ENCODE measurements at regions not wholly inside any gene's neighbourhood (a gene's known extent, or its start where the extent isn't known, plus 50 kb on each side); places are given as distances from the start of the nearest gene placed in this dataset.

GRCh38 chr1:239303289-239303688 is 83.1 kb upstream of the CHRM3 start:
- TF ChIP-seq KIAA2018 (CRISPR knock-in tag; IDR thresholded peaks at IDR 0.05; ENCODE audit: borderline replicate concordance): no peak
- TF ChIP-seq, protein P1, sequence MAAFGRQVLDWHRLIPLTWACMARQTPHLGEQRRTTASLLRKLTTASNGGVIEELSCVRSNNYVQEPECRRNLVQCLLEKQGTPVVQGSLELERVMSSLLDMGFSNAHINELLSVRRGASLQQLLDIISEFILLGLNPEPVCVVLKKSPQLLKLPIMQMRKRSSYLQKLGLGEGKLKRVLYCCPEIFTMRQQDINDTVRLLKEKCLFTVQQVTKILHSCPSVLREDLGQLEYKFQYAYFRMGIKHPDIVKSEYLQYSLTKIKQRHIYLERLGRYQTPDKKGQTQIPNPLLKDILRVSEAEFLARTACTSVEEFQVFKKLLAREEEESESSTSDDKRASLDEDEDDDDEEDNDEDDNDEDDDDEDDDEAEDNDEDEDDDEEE (CRISPR knock-in tag; IDR thresholded peaks at IDR 0.05): no peak
- TF ChIP-seq DRAP1 (CRISPR knock-in tag; IDR thresholded peaks at IDR 0.05): no peak
- no peak for TF ChIP-seq TCF7 (IDR thresholded peaks at IDR 0.05; ENCODE audit: low read depth)
- TF ChIP-seq SRF (IDR thresholded peaks at IDR 0.05; ENCODE audit: low read depth, low read length): no peak
- no peak for TF ChIP-seq ZNF367 (CRISPR knock-in tag; IDR thresholded peaks at IDR 0.05; ENCODE audit: borderline replicate concordance)
- no peak for TF ChIP-seq GFI1 (CRISPR knock-in tag; IDR thresholded peaks at IDR 0.05; ENCODE audit: borderline replicate concordance)
- TF ChIP-seq ZNF841 (CRISPR knock-in tag; IDR thresholded peaks at IDR 0.05; ENCODE audit: borderline replicate concordance): no peak
- no peak for TF ChIP-seq FUBP1 (CRISPR knock-in tag; IDR thresholded peaks at IDR 0.05; ENCODE audit: borderline replicate concordance)
- ChIA-PET POLR2A (no interaction called here), CTCF (ENCODE audit: low intra/inter-chr PET ratio, low total read pairs) (no interaction called here)
- in situ Hi-C loops (cut with HindIII; ENCODE audit: extremely low pct_ligation_motif_present, low pct_unique_long_range_greater_than_20kb): no loop called here
- H3K27me3 ChIP-seq (ENCODE audit: control insufficient read depth in 1 of 2, insufficient read depth in 2 of 2, low read length in 2 of 2): no peaks in the 10 kb centered on the region
- no peaks in the 10 kb centered on the region for H3K4me1 ChIP-seq (ENCODE audit: insufficient read depth, low read length)
- DNase-seq (ENCODE audit: low spot score): no peak
- H2AFZ ChIP-seq (ENCODE audit: low read length): no peak overlapping the region
- no peak overlapping the region for H3K27ac ChIP-seq (ENCODE audit: extremely low read length, insufficient read depth, low read length)
- H3K4me2 ChIP-seq (ENCODE audit: low read depth, low read length): no peak overlapping the region
- WGBS (ENCODE audit: low lambda C conversion rate): 46% methylated on average over 9 of the region's 9 CpGs
- no peaks in the 10 kb centered on the region for H3K79me2 ChIP-seq (ENCODE audit: insufficient read depth, low read length)
- BruUV-seq (replicated peaks): no TSS peak
- H3K9ac ChIP-seq (ENCODE audit: insufficient read depth, low read depth, low read length): no peak overlapping the region
- H3K9me3 ChIP-seq (ENCODE audit: low read length): peaks cover 71% of the 10 kb centered on the region
- ATAC-seq: no peak
- no peak overlapping the region for H3K4me3 ChIP-seq (replicated peaks in 1 of 3; ENCODE audit: insufficient read depth in 1 of 3, low read depth in 2 of 3, low read length in 3 of 3)
- FAIRE-seq: no peak
- no peaks in the 10 kb centered on the region for H3K36me3 ChIP-seq (replicated peaks in 1 of 2; ENCODE audit: control insufficient read depth in 1 of 2, insufficient read depth in 2 of 2, low read length in 2 of 2)
- intact Hi-C loops (cut with micrococcal nuclease; ENCODE audit: unreplicated experiment): no loop called here
- no peaks in the 10 kb centered on the region for H4K20me1 ChIP-seq (ENCODE audit: insufficient read depth, low read length)
